ENCODE measurements at regions not wholly inside any gene's neighbourhood (a gene's known extent, or its start where the extent isn't known, plus 50 kb on each side); places are given as distances from the start of the nearest gene placed in this dataset.

- TF ChIP-seq REST (IDR thresholded peaks at IDR 0.05; ENCODE audit: low read depth, low read length), result no peak
- TF ChIP-seq USF2 (IDR thresholded peaks at IDR 0.05; ENCODE audit: borderline replicate concordance, low read depth, low read length), result no peak
- no peak for TF ChIP-seq SMC3 (IDR thresholded peaks at IDR 0.05; ENCODE audit: low read depth, low read length)
Observed at GRCh38 chr3:151949706-151950105, 76.3 kb downstream of the SUCNR1 start.
